Stimulated activated CD4-positive, alpha-beta T cell treated with anti-CD3 and anti-CD28 coated beads, Interleukin-2, amount 100 ng/mL, for 24 hours (primary cell): ENCODE measurements at regions not wholly inside any gene's neighbourhood (a gene's known extent, or its start where the extent isn't known, plus 50 kb on each side); places are given as distances from the start of the nearest gene placed in this dataset.

Experiments
- DNase-seq, 2 donors: peaks; one replicate each; pipeline ENCODE4 v3.0.0-alpha.2; 2020

DNA sequence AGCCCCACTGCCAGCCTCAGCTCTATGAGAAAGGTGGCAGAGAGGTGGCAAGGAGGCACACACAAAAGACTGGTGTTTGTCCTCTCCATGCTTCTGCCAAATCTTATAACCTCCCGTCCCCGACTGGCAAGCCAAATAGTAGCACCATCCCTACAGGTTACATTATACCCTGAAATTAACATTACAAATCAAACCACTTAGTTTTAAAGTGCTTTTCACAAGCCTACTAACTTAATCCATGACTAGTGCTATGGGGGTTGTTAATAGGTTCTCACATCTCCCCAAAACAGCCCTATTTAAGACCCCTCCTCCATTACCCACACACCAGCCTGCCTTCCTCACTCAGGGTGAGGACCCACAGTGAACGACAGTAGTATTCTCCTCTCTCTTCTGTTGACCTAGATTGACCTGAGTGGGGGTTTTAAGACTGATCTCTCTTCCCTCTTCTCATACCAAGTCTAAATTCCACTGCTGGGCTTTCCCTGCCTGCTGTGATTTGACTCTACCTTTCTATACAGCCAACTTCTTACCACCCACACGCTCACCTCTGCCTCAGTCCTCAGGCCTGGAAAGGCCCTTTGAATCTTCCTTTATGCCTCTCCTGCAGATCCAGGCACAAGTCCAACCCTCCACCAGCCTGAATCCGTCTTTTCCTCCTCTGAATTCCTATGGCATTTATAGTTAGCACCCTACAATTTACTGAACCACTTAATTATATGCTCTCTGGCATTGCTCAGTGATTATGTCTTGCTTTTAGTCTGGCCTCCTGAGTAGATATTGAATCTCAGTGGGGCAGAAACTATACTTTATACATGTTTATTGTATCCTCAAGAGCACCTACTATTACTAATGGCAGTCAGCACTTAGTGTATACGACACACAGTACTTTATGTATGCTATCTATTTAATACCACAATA, 116.1 kb downstream of the TMEM174 start:
- DNase-seq = no peak

DNA sequence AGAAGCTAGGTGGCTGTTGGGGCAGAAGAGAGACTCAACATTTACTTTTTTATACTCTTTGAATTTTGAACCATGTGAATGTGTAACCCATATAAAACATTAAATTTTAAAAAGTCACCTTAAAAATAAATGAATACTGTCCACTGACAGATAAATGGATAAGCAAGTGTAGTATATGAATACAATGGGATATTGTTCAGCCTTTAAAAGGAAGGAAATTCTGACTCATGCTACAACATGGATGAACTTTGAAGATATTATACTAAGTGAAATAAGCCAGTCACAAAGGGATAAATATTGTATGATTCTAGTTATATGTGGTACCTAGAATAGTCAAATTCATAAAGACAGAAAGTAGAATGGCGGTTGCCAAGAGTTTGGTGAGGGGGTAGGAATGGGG, 113.9 kb downstream of the TMEM174 start:
- no peak for DNase-seq

DNA sequence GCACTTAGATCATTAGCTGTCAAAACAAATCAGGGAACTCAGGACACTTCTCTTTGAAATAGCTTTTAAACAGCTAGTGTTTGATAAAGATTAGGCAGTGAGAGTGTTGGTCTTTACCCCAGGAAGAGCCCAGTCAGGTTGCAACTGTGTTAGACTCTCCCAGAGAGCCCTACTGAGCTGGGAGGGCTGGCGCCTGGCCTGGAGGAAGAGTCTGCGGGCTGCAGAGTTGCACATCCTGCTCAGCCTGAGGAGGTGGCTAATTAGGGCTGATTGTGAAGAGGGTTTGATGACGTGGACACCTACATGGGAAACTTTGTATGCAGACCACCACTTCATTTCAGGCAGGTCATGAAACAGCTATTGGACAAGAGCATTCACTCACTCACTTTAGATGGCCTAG, 112.0 kb downstream of the TMEM174 start:
- DNase-seq = no peak

DNA sequence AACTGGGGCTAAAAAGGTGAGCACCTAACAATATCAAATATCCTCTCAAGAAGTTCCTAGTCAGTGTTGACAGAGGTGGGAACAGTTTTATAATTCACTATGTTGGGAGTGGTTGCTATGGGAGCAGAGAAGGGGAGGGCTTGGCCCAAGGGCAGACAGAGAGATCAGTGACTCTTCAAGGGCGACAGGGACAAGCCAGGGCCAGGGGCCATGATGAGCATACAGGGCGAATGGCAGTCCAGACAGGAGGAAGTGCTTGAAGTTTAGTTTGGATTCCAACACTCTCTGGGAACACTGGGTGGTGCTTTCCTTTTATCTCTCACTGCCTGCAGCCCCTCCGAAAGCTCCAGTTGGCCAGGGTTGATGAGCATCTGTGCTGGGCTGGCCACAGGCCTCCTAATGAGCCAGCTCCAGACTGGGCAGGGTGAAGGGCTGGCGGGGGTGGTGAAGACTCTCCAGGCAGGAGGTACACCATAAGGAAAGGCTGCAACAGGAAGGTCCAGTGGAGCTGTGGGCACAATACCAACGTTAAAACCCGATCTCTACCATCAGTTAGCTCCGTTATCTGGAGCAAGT, 111.3 kb downstream of the TMEM174 start:
- no peak for DNase-seq

DNA sequence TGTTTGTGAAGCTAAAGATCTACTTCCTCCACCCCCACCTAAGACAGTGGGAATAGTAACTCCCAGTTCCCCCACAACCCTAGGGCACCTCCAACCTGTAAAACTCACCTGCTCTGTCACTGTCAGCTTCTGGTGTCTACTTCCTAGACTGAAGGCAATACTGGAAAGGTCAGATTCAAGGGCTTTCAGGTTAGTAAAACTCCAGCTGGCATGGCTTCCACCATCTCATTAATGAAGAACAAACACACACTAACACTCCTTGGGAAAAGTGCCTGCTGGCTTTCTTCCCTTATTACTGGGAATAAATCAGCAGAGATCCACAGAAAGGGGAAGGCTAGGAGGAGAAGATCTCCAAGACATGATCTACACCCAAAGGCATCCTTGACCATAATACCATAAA, 109.9 kb downstream of the TMEM174 start:
- no peak for DNase-seq

DNA sequence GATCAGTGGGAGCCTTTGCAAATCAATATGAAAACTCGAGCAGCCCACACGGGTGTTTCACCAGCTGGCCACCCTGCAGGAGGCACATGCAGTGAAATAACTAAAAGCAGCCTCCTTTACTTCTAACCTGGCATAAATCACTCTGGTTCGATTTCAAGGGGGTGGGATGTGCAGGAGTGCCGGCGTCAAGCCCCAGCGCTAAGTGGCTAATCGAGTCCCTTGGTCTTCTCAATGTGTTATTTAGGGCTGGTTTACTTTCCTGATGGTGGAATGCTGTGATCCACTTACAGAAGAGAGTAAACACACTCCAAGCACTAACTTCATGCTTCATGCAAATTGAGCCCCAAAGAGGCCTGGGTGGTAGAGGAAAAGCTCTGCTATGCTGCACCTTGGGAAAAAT, 109.4 kb downstream of the TMEM174 start:
- no peak for DNase-seq

DNA sequence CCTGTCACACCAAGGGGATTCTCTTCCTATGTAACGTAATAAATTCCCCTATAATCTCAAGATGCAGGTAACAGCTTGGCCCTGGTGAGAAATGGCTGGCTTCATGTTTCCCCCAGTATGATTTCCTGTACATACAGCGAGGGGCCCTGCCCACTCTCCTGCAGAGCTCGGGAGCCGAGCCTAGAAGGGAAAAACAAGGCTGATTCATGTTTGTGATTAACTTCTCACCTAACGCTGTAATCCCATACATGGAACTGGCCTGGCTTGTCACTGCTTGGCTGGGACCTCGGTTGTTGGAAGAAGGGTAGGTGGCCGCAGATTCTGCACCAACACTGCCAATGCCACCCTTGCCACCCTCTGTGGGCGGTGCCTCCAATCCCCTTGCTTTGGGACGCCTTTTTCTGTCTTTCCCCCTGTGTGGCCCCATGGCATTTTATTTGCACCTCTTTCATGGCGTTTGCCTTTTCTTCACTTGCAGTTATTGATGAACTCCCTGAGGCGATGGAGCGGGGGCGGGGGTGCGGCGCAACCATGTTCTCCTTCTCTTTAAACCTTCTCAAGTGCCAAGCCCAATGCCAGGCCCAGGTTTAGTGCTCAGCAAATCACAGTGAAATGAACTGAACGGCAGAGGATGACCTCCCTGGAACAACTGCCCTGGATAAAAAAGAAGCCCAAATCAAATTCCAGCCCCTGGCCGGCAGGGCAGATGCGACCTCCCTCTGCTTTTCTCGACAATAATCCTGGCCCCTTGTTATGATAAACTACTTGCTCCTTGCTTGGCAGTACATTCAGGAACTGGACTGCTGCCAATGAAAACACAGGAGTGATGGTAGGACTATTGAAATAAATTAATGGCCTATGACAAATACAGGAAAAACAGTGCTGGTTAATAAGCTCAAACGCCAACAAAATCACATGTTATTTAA, 108.1 kb downstream of the TMEM174 start:
- DNase-seq = no peak

DNA sequence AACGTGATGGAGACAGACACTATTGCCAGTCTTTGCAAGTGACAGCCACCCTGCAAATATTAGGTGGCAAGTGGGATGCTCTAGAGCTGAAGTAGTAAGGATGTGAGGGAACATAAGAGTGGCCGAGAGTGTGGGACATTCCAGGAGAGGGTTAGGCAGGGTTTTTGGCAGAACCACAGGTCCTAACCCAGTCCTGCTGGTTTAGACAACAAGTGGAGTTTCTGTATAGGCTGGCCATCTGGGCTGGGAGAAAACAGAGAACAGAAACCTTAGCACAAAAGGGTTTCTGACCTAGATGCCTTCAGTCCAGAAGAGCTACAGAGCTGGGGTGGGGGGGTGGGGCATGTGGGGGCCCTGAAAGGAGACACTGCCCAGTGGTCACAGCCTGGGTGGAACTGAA, 107.4 kb downstream of the TMEM174 start:
- no peak for DNase-seq

DNA sequence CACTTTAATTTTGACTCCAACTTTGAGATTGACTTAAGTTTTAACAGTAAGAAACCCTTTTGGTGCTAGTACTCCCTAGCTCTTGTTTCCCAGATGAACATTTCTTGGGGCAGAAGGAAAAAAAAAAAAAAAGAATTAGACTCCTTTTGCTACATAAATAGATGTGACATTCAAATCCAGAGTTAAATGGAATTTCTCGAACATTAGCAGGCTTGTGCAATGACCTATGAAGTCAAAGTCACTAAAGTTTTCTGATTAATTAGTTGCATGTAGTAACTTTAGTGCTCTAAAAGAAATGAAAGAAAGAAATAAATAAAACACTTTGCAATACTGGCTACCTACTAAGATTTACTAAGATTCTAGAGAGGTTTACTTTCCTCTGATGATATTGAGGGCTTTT, 106.8 kb downstream of the TMEM174 start:
- no peak for DNase-seq

DNA sequence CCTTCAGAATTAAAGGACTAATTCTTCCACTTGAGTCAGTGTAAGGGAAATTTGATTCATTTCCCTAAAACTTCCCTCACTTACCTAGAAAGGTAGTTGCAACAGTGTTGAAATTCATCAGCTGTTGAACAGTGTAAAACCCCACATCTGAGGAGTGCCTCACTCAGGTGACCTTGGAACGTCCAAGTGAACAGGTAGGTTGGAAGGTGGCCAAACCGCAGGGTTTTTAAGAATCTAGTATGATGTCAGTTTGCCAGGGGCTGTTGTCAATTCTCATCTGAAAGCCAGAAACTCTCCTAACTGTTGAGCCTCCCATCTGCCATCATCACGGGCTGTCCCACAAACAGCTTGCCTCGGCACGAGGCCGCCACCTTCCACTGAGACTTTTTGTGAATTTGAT, 105.7 kb downstream of the TMEM174 start:
- DNase-seq = no peak

DNA sequence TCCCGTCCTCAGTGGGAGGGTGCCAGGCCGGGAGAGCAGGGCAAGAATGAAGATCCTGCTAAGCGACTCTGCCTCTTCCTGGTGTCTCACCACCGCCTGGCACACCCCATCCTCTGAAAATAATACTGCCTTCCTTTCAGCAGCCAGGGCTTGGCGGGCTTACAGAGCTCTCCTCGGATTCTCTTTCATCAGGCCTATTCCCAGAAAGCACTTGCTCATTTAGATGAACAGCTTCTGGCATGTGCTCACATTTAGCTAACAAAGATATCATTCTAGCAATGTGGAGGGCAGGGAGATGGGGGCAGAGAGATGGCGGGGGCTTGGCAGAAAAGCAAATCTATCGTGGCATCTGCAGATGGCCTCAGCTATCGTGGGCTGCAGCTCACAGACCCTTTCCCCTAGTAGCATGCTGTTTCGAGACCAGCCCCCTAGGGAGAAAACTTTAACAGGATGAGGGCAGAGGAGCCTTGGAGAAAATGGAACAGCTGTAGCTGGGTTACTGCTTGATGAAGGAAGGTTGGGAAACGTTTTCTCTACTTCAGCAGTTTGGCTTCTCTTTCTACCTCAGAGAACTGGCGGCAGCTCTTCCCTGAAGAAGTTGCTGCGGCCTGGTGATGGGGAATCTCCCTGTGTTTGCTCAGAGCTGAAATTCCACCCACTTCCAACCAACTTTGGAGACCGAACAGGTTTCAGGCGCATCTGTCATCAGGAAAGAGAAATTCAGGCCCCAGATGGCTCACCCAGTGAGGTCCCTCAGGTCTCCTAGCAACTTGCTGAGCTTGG, 102.1 kb downstream of the TMEM174 start:
- DNase-seq = no peak

DNA sequence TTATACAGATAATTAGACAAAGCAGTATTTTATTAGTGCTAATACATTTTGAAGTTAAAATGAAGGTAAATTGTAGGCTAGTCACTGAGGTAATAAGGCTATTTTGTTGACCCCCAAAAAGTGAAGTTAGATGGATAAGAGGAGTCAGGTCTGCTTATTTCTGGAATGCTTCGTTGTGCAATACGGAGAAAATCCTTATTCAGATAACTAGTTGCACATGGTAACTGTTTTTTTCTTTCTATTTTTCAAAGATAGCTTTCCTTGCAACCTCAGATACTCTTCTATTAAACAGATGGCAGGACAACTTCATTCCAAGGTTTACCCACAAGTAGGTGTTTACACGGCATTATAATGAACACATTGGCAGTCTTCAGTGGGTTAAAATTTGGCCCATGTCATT, 101.1 kb downstream of the TMEM174 start:
- DNase-seq = no peak

DNA sequence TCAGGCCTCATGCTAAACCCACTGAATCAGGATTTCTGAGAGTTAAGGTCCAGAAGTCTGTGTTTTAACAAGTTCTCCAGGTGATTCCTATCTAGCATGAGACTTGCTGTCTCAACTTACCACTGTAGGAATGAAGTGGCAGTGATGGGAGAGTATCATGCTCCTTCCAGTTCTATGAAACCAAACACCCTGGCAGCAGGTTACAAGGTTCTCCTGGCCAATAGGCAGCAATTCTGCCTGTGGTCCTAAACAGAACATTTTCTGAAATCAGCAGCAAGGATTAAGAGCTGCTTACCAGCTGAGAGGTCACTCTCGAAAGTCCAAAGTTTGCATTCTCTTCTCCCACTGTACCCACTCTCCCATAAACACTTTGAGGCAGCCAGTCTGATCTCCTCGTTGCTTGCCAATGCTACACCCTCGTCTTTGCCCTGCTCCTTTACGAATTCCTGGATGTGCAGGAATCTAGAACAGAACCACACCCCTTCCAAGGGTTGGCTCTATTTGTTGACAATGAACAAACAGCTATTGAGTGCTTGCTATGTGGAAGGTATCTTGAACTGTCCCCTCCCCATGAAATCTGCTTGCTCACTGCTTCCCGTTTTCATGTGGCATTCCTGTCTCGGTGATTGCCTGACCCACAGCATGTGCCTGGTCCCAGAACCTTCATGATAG, 100.5 kb downstream of the TMEM174 start:
- DNase-seq = no peak

DNA sequence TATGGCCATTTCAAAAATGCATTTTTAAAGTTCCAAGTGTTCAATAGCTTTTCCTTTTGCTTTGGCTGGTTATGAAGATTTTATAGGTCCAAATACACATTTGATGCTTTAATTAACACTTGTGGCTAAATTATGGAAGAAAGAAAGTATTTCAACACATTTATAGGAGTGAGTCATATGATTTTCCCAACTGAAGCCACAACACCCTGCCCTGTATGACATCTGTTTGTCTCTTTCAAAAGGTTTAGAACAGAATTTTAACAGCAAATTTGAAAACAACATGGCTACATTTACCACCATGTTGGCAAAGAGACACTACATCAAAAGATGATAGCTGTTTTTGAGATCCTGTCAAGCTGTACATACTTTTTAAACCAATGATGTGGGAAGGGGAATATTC, 99.4 kb downstream of the TMEM174 start:
- DNase-seq = no peak

DNA sequence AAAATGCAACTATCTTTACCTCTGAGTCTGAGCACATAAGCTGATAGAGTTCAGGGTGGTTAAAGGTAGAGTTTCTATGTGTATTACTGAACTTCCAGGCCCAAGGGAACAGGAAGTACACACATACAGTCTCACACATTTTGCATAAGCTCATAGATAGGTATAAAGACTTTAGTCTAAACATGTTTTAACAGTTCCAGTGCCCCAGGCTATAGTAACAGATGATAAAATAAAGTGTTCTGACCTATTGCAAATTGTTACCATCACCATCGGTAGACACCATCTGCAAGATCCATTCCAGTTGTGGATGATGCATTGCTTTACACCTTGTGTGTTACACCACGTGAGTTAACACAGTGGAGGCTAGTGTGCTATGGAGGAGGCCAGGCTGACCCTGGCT, 95.8 kb downstream of the TMEM174 start:
- DNase-seq = no peak

DNA sequence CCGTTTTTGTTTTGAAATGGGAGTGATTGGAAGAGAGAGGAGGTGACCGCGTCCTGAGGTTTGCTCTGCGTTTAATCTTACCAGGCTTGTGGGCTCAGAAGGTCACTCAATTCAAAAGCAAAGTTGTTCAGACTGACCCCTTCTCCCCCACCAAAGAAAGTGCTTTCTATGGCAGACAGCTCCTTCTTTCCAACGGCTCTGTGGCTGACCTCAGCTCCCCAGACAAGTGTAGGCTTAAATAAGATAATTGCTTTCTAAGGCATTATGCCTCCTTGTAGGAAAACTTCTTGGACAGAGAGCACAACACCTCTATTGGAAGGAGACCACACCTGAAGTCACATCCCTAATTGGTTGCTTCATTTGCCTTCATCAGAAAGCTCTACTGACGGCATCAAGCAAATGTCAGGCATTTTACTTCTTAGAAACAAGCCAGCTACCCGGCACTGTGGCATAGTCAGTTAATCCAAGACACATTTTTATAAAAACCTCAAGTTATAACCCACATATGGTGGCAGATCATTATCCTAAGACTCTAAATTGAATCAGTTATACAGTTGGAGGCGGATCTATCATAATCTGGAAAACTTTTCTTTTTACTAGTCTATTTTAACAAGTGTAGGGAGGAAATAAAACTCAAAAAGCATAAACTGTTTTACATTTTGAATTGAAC, 94.9 kb downstream of the TMEM174 start:
- no peak for DNase-seq

DNA sequence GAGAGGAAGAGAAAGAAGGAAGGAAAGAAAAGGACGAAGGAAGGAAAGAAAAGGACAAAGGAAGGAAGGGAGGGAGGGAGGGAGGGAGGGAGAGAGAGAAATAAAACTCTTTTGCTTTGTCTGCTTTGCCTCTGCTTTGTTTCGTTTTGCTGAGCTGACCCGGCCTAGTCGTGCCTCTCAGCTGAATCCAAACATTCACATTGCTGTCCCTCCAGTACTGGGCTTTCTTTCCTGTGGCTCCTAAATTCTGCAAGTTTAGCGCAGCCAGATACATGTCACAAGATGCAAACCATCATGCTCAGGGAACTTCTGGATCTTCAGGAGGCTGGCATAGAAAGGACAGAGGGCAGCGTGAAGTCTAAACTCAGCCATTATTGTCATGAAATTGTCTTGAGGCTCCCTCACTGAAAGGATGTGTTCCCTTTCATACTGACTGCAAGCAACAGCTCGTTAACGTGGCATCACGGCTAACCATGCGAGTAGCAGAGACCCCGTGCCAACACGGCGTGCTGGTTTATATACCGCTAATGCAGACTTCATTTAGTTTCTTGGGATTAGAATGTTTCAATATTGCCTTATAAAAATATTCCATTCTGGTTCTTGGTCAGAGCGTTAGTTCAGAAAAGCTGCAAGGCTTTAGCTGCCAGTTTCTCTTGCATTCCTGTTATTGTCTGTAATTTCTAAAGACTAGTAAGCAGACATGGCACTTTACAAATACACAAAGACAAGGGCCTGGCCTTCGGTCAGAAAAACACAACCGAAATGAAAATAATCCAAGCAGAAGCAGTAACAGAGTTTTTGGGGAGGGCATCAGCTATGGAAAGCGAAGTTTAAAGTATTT, 94.2 kb downstream of the TMEM174 start:
- DNase-seq = no peak

DNA sequence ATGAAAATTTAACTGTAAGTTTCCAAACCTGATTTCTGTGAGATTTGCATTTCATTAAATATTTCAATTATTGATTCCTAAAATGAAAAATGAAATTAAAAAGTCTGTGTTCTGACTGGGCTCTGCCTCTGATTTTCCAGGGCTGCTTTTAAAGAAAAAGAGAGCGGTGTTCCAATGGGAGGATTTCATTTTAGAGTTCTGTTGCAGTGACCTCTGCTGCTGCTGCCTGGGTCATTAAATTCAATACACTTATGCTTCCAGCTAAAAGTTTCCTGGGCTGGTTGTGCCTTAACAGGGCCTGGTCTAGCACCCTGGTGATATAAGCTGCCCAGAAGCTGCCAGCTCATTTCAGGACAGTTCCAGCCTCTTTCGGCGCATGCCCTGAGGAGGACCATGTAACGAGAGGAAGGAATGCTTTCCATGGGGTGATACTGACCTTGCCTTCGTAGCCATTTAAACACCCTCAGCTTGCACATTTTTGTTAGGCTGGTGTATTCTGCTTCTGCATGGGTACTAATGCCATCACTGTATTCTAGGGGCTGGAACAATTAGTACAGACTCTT, 93.3 kb downstream of the TMEM174 start:
- DNase-seq = no peak

DNA sequence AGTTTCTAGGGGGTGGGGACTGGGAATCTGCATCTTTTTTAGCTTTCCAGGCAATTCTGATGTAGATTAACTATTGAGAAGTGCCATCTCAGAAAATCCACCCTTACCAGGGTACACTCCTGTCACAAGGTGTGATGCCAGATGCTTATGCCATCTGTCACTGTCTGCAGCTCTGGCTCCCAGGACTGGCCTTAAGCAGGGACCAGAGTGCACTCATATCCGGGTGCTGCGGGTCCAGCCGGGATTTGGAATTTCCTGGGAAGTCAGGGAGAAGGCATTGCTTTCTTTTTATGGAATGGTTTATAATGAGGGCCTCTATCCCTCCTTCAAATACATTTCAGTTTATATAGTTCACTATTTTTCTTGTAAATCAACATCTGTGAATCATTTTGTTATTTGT, 92.6 kb downstream of the TMEM174 start:
- no peak for DNase-seq

DNA sequence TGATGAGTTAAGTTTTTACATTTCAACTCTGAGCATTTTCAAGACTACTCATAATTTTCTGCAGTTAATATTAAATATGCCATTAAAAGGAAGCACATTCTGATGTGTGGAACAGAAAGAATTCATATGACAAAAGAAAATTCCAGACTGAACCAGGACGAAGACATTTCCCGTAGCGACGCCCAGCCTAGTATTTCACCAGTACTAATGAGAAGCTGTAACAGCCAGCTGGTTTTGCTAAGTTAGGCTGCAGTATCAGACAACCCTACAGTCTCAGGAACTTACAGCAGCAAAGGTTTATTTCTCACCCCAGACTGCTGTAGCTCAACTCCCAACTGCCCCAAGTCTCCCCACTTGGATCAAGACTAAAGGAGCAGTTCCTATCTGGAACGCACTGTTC, 91.6 kb downstream of the TMEM174 start:
- DNase-seq = no peak
